HG02970 (cell line): ENCODE measurements at regions not wholly inside any gene's neighbourhood (a gene's known extent, or its start where the extent isn't known, plus 50 kb on each side); places are given as distances from the start of the nearest gene placed in this dataset.

Experiments used
- ATAC-seq: cut with Tn5 transposase; IDR thresholded peaks from one replicate; pipeline ENCODE4 v1.9.1; 2021; ENCODE audit warnings: mild to moderate bottlenecking, moderate library complexity, moderate number of reproducible peaks; ENCODE audit not compliant: unreplicated experiment, low FRiP score

DNA sequence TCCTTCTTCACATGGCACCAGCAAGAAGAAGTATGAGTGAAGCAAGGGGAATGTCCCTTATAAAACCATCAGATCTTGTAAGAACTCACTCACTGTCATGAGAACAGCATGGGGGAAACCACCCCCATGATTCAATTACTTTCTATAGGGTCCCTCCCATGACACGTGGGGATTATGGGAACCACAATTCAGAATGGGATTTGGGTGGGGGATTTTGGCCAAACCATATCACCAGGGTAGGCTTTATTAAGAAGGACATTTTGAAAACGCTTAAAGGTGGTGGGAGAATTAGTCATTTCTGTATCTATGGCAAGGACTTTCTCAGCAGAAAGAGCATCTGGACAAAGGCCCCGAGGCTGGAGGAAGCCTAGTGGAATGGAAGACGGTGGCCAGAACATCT, 100.2 kb upstream of the ADAMTS16 start:
- no peak for ATAC-seq

DNA sequence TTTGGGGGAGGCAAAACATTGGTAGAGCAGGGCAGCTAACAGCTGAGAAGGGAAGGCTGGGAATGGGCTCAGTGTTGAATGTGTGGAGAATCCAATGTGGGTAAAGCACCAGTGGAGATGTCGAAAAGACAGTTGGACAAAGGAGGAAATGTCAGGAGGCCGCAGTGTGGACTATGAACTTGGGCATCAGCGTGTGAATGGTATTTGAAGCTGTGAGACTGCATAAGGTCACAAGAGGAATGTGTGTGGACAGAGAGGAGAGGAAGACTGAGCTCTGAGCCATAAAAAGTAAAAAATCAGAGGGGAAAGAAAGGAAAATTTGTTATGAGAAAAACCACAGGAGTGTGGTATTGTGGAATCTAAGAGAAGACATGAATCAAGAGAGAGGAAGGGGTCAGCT, 99.4 kb upstream of the ADAMTS16 start:
- no peak for ATAC-seq

DNA sequence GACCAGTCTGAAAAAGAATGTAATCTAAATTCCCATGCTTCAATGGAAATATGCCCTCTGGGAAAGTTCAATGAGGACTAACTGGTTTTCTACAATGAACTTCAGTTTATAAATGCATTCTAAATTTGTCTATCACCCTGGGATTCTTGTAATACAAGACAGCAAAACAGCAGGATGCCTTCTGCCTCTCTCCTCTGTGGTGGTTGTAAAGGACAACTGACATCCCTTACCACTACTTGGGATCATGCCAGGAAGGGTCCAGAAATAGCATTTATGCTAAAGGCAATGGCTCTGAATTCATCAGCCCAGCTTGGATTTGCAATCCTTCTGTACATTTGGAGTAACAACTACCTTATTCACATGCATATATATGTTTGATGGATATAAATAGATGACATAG, 97.3 kb upstream of the ADAMTS16 start:
- ATAC-seq: no peak

GRCh38 chr5:5043346-5043745, 96.8 kb upstream of the ADAMTS16 start:
- ATAC-seq: no peak

- ATAC-seq: no peak
Measured at GRCh38 chr5:5044247-5044840, 95.8 kb upstream of the ADAMTS16 start.

- peak; percentile 82 for ATAC-seq
Measured at GRCh38 chr5:5046680-5047502, 93.2 kb upstream of the ADAMTS16 start.

- ATAC-seq: no peak
Measured at GRCh38 chr5:5050801-5051200, 89.3 kb upstream of the ADAMTS16 start.

GRCh38 chr5:5055712-5056111, 84.4 kb upstream of the ADAMTS16 start:
- no peak for ATAC-seq

- ATAC-seq: no peak
Measured at GRCh38 chr5:5061836-5062235, 78.3 kb upstream of the ADAMTS16 start.

GRCh38 chr5:5062525-5063302, 77.4 kb upstream of the ADAMTS16 start:
- ATAC-seq: no peak

GRCh38 chr5:5063533-5063953, 76.6 kb upstream of the ADAMTS16 start:
- ATAC-seq: no peak

GRCh38 chr5:5065472-5065871, 74.7 kb upstream of the ADAMTS16 start:
- ATAC-seq: no peak

- no peak for ATAC-seq
Measured at GRCh38 chr5:5066276-5067186, 73.6 kb upstream of the ADAMTS16 start.

- ATAC-seq: no peak
Measured at GRCh38 chr5:5069851-5070250, 70.3 kb upstream of the ADAMTS16 start.

DNA sequence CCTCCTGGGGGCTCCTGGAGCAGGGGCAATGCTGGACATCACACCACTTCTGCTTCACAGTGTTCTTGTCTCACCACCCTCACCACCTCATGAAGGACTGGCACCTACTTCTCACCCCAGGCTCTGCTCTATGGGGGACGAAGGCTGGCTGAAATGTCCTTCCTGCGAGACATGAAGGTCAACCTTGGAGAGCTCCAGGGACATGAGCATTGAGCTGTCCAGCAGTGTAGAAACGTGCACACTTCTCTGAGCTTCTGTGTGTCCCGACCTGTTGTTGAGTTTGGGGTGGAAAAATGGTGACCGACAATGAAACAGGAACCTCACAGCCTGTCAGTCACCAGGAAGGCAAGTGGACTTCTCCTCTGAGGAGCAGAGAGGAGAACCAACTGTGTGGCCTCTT, 68.6 kb upstream of the ADAMTS16 start:
- no peak for ATAC-seq

DNA sequence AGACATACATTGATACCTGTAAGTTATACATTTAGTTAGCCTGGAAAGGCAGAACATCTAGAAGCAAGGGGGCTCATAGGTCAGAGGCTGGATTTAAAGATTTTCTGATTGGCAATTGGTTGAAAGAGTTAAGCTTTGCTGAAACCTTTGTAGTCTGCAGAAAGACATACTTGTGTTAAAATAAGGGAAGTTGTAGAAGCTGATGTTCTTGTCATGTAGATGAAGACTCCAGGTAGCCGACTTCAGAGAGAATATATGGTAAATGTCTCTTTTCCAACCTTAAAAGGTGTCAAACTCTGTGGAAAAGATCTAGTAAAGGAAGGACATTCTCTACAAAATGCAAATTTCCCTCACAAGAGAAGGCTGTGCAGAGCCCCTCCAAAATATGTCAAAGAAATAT, 62.9 kb upstream of the ADAMTS16 start:
- ATAC-seq: no peak

DNA sequence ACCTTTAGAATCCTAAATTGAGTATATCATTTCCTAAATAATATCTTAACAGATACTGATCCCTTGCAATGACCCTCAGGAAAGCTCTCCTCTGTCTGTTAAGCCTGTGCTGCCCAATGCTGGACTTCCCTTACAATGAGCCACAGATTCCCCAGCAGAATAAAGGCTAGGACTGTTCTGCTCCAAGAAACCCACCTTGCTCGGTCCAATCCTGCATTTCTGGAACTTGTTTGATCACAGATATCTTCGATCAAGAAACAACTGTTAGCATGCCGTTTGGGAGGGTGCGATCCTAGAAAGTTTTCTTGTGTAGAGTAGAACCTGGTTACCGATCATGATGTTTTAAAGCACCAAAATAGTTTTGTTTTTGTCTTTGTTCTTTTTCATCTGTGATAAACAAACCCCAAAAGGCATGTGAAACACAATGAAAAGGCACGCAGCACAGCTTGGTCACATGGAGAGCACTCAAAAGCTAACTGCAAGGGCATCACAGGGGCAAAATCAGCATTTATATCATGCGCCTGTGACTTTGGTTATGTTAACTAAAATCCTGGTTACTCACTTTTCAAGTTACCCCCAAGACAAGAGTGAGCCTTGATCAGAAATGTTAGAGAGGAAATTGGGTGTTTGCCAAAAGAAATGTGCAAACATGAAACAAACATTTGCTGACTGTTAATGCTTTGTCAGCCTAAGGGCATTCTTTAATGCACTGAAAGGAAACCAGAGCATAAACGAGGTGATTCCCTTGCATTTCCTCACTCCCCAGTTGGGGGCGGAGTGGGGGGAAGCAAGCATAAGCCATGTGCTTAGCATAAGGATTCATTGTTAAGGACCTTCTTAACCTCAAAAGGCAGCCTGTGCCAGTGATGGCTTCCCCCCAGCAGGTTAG, 61.9 kb upstream of the ADAMTS16 start:
- no peak for ATAC-seq

- ATAC-seq: no peak
Measured at GRCh38 chr5:5079876-5080275, 60.3 kb upstream of the ADAMTS16 start.

DNA sequence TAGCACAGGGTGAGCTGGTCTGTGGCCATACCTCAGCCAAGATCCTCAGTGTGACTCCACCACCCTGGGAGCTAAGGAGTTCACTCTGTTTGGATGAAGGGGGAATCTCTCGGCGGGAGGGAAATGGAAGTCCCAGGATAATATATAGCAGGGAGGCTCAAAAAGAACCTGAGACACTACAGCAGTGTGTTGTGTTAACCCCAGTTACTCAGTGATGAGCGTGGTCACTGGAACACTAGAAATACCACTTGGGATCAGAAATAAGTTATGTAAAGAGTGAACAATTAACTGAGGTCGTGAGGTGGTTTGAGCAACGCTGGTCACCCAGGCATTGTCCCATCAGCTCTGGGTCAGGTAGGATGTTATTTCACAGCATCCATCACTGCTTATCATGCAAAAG, 59.3 kb upstream of the ADAMTS16 start:
- no peak for ATAC-seq
